GM12878 (cell line): ENCODE measurements at regions not wholly inside any gene's neighbourhood (a gene's known extent, or its start where the extent isn't known, plus 50 kb on each side); places are given as distances from the start of the nearest gene placed in this dataset.

Experiments
- ATAC-seq: fragments of 200-7000 bp; cut with Tn5 transposase; 3 replicates; pipeline ENCODE4 v1.9.1; 2020; ENCODE audit warnings: mild to moderate bottlenecking, moderate library complexity
- BruUV-seq: library from RNA; stranded (reverse); fragments of 400-500 nt; replicated peaks from 2 replicates; lab custom pipeline; 2021; lab: Mats Ljungman, UMichigan
- CTCF ChIA-PET: fragments of 300-600 bp; sonication (Branson Sonifier 250); formaldehyde crosslinking; extraction: SDS; loops from one replicate; lab custom pipeline; 2021; ENCODE audit warnings: inconsistent platforms; lab: Yijun Ruan, JAX
- POLR2A ChIA-PET: fragments of 350-600 bp; formaldehyde crosslinking; extraction: SDS; loops from one replicate; lab custom pipeline; 2021; ENCODE audit warnings: inconsistent platforms; lab: Charles Lee
- RAD21 ChIA-PET: fragments of 300-600 bp; sonication (Branson Sonifier 250); formaldehyde crosslinking; loops from one replicate; lab custom pipeline; 2023; ENCODE audit warnings: antibody characterized with exemption; ENCODE audit not compliant: unreplicated experiment; lab: Charles Lee
- SMC1A ChIA-PET: fragments of 300-600 bp; sonication (Branson Sonifier 250); formaldehyde crosslinking; loops from one replicate; lab custom pipeline; 2023; ENCODE audit not compliant: unreplicated experiment, uncharacterized antibody; lab: Charles Lee
- DNase-seq: peaks from one replicate; pipeline ENCODE4 v3.0.0-alpha.2; 2011; ENCODE audit warnings: low read depth, low spot score
- FAIRE-seq: peaks from 3 replicates; lab custom pipeline; 2011; peaks lifted over from hg19 to GRCh38; lab: Jason Lieb, UNC
- H2AFZ ChIP-seq: 2 replicates; pipeline ENCODE4 v1.6.0; 2011; ENCODE audit warnings: low read depth, low read length, control low read depth; ENCODE audit not compliant: control insufficient read depth
- H3K27ac ChIP-seq: 2 replicates; pipeline ENCODE4 v1.5.1; 2011; ENCODE audit warnings: control low read depth; ENCODE audit not compliant: control insufficient read depth, insufficient read depth
- H3K27me3 ChIP-seq, 2 experiments: replicated peaks in 1 of 2; 2 replicates each; pipeline versions ENCODE4 v1.6.0 to v1.6.1; 2011; ENCODE audit warnings: low read length in 1 of 2; ENCODE audit not compliant: control insufficient read depth in 2 of 2, insufficient read depth in 2 of 2
- H3K36me3 ChIP-seq, 2 experiments: 2 replicates each; pipeline ENCODE4 v1.5.1; 2011; ENCODE audit warnings: low read length in 1 of 2; ENCODE audit not compliant: control insufficient read depth in 2 of 2, insufficient read depth in 2 of 2
- H3K4me1 ChIP-seq: 2 replicates; pipeline ENCODE4 v1.6.1; 2011; ENCODE audit warnings: mild to moderate bottlenecking, low read length, moderate library complexity, mixed read lengths; ENCODE audit not compliant: control insufficient read depth, insufficient read depth
- H3K4me2 ChIP-seq: 2 replicates; pipeline ENCODE4 v1.6.0; 2011; ENCODE audit warnings: control low read depth; ENCODE audit not compliant: control insufficient read depth, insufficient read depth
- H3K4me3 ChIP-seq: fragments of 200-600 bp; sonication (generic); 2 replicates; pipeline ENCODE4 v1.5.1; 2016
- H3K79me2 ChIP-seq: 2 replicates; pipeline ENCODE4 v1.6.0; 2011; ENCODE audit warnings: low read length; ENCODE audit not compliant: control insufficient read depth, insufficient read depth
- H3K9ac ChIP-seq: 2 replicates; pipeline ENCODE4 v1.8.0; 2011; ENCODE audit warnings: low read length, control low read depth, mixed read lengths; ENCODE audit not compliant: control insufficient read depth, insufficient read depth
- H3K9me3 ChIP-seq: replicated peaks from 3 replicates; pipeline ENCODE4 v1.5.1; 2011; ENCODE audit warnings: mild to moderate bottlenecking, low read length; ENCODE audit not compliant: control insufficient read depth, insufficient read depth
- H4K20me1 ChIP-seq: 2 replicates; pipeline ENCODE4 v1.6.0; 2011; ENCODE audit not compliant: control insufficient read depth, insufficient read depth
- BHLHE40 ChIP-seq, 2 experiments: fragments of 450-650 bp in 1 of 2; IDR thresholded peaks; 2 replicates each; pipeline ENCODE4 v1.6.1; 2011 to 2017; ENCODE audit warnings: low read depth in 2 of 2, borderline replicate concordance in 1 of 2, improper control_type of control experiment in 1 of 2, low read length in 1 of 2, mild to moderate bottlenecking in 1 of 2
- CBX3 ChIP-seq: fragments of 200-600 bp; sonication (generic); IDR thresholded peaks from 2 replicates; pipeline ENCODE4 v1.6.1; 2016; ENCODE audit warnings: low read depth, borderline replicate concordance
- MYB ChIP-seq: fragments of 150-350 bp; IDR thresholded peaks from 2 replicates; pipeline ENCODE4 v1.6.1; 2014; ENCODE audit warnings: mild to moderate bottlenecking, low read depth, low read length, borderline replicate concordance
- RBBP5 ChIP-seq: fragments of 200-600 bp; sonication (generic); conservative IDR thresholded peaks from 2 replicates; pipeline ENCODE4 v1.6.1; 2016
- SMARCA5 ChIP-seq: fragments of 450-650 bp; IDR thresholded peaks from 2 replicates; pipeline ENCODE4 v1.6.1; 2017; ENCODE audit warnings: mild to moderate bottlenecking
- SMC3 ChIP-seq: IDR thresholded peaks from 2 replicates; pipeline ENCODE4 v1.6.1; 2011; ENCODE audit warnings: low read length, improper control_type of control experiment, borderline replicate concordance
- SP1 ChIP-seq: IDR thresholded peaks from one replicate; pipeline ENCODE4 v1.6.1; 2011; ENCODE audit warnings: low read depth, low read length
- SRF ChIP-seq, 2 experiments: IDR thresholded peaks; 2 replicates each; pipeline ENCODE4 v1.6.1; 2011; ENCODE audit warnings: low read depth in 2 of 2, low read length in 2 of 2, mild to moderate bottlenecking in 1 of 2, moderate library complexity in 1 of 2
- STAT1 ChIP-seq: fragments of 450-650 bp; conservative IDR thresholded peaks from 2 replicates; pipeline ENCODE4 v1.6.1; 2014; ENCODE audit warnings: antibody characterized with exemption, mild to moderate bottlenecking
- SUZ12 ChIP-seq: fragments of 200-600 bp; sonication (generic); IDR thresholded peaks from one replicate; pipeline ENCODE4 v1.6.1; 2018; ENCODE audit warnings: antibody characterized with exemption, mild to moderate bottlenecking; ENCODE audit not compliant: unreplicated experiment
- WGBS: methylation state at CpG from one replicate; pipeline ENCODE4 v1.1.6; 2016; ENCODE audit warnings: low lambda C conversion rate; ENCODE audit not compliant: insufficient replicate concordance, insufficient coverage; ENCODE audit errors: missing lambda C conversion rate; 5-methylcytosine and 5-hydroxymethylcytosine counted together
- in situ Hi-C: fragments of 300-500 bp; cut with MboI; formaldehyde crosslinking; loops from 9 replicates; pipeline ENCODE4 v1.14.3; 2018; ENCODE audit warnings: mixed read lengths
- intact Hi-C: fragments of 100-400 bp; cut with micrococcal nuclease; formaldehyde crosslinking; loops from one replicate; pipeline ENCODE4 v1.14.2; 2022; ENCODE audit not compliant: unreplicated experiment
- TF ChIP-seq, protein P1 (sequence below): fragments of 450-650 bp; IDR thresholded peaks from 2 replicates; pipeline ENCODE4 v1.6.1; 2017; ENCODE audit warnings: mild to moderate bottlenecking, low read depth, inconsistent platforms; ENCODE audit not compliant: poor library complexity, severe bottlenecking
- TF ChIP-seq, protein P2 (sequence below): fragments of 150-350 bp; IDR thresholded peaks from 2 replicates; pipeline ENCODE4 v1.6.1; 2016; ENCODE audit warnings: low read depth, low read length

DNA sequence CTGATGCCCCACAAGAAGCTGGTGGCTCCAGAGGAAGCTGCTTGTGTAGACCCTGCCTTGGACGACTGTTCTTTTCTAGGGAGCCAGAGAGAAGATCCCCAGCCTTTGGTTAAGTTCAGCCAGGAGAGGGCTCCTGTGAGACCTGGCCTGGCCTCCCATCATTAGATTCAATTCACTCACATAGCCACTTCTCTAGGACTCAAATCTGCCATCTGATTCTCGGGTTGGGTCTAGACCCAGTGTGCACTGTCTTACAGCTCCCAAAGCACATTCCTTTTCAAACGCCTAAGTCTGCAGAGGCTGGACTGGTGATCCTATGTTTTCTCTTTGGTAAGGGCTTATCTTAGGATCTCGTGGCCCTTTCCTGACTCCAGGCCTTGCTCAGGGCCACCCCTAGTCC, 81.7 kb upstream of the NPHP3 start:
- in situ Hi-C loops, result no loop called here

DNA sequence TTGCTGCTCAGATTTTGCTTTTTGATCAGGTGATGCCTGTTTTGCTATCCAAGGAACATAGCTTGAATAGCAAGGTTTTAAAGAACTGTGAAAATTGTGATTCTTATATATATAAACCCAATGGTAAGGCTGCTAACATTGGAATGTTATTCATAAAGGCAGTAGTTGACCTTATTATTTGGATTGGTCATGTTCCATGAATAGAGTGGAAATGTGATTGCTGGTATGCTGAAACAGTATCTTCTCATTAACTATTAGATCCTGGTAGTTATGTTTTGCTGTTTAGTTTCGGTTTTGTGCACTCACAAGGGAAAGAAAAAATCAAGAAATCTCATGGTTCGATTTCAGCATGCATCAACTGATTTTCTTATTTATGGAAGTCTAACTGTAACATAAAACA, 78.7 kb upstream of the NPHP3 start:
- H3K36me3 ChIP-seq, result no peaks in the 10 kb centered on the region
- no peak overlapping the region for H3K27ac ChIP-seq
- H2AFZ ChIP-seq, result no peak overlapping the region
- TF ChIP-seq STAT1 (no peak), SUZ12 (no peak), RBBP5 (no peak), MYB (no peak), SP1 (no peak), SMARCA5 (no peak), SRF (IDR thresholded peaks at IDR 0.05; ENCODE audit: low read depth in 2 of 2, low read length in 2 of 2) (no peak)
- TF ChIP-seq, protein P1, sequence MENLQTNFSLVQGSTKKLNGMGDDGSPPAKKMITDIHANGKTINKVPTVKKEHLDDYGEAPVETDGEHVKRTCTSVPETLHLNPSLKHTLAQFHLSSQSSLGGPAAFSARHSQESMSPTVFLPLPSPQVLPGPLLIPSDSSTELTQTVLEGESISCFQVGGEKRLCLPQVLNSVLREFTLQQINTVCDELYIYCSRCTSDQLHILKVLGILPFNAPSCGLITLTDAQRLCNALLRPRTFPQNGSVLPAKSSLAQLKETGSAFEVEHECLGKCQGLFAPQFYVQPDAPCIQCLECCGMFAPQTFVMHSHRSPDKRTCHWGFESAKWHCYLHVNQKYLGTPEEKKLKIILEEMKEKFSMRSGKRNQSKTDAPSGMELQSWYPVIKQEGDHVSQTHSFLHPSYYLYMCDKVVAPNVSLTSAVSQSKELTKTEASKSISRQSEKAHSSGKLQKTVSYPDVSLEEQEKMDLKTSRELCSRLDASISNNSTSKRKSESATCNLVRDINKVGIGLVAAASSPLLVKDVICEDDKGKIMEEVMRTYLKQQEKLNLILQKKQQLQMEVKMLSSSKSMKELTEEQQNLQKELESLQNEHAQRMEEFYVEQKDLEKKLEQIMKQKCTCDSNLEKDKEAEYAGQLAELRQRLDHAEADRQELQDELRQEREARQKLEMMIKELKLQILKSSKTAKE, result no peak
- TF ChIP-seq, protein P2, sequence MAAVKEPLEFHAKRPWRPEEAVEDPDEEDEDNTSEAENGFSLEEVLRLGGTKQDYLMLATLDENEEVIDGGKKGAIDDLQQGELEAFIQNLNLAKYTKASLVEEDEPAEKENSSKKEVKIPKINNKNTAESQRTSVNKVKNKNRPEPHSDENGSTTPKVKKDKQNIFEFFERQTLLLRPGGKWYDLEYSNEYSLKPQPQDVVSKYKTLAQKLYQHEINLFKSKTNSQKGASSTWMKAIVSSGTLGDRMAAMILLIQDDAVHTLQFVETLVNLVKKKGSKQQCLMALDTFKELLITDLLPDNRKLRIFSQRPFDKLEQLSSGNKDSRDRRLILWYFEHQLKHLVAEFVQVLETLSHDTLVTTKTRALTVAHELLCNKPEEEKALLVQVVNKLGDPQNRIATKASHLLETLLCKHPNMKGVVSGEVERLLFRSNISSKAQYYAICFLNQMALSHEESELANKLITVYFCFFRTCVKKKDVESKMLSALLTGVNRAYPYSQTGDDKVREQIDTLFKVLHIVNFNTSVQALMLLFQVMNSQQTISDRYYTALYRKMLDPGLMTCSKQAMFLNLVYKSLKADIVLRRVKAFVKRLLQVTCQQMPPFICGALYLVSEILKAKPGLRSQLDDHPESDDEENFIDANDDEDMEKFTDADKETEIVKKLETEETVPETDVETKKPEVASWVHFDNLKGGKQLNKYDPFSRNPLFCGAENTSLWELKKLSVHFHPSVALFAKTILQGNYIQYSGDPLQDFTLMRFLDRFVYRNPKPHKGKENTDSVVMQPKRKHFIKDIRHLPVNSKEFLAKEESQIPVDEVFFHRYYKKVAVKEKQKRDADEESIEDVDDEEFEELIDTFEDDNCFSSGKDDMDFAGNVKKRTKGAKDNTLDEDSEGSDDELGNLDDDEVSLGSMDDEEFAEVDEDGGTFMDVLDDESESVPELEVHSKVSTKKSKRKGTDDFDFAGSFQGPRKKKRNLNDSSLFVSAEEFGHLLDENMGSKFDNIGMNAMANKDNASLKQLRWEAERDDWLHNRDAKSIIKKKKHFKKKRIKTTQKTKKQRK, result no peak
- TF ChIP-seq, all 136 proteins: peak for 0
- ChIA-PET RAD21 (no interaction called here), CTCF (interaction anchor here (1.0 kb wide), 1 partner anchor 10 kb away, joined by 3 read pairs; no protein-coding TSS in a partner anchor), SMC1A (no interaction called here), POLR2A (no interaction called here)
- H3K9me3 ChIP-seq, result no peaks in the 10 kb centered on the region
- intact Hi-C loops (loop anchor here (5.0 kb wide), 1 partner anchor 581 kb away; no protein-coding TSS in a partner anchor), in situ Hi-C loops (no loop called here)
- FAIRE-seq, result no peak
- H3K4me1 ChIP-seq, result no peaks in the 10 kb centered on the region
- no peaks in the 10 kb centered on the region for H3K79me2 ChIP-seq
- no TSS peak for BruUV-seq
- no peak for ATAC-seq
- no peak for DNase-seq
- no peak overlapping the region for H3K4me3 ChIP-seq
- H4K20me1 ChIP-seq, result no peaks in the 10 kb centered on the region
- no peaks in the 10 kb centered on the region for H3K27me3 ChIP-seq
- H3K4me2 ChIP-seq, result no peak overlapping the region
- WGBS, result 18% methylated on average over 2 of the region's 2 CpGs
- H3K9ac ChIP-seq, result no peak overlapping the region

More for the DNA sequence above, 81.7 kb upstream of the NPHP3 start:
- H3K27ac ChIP-seq, result no peak overlapping the region
- DNase-seq, result no peak
- no peaks in the 10 kb centered on the region for H3K36me3 ChIP-seq
- H3K4me1 ChIP-seq, result no peaks in the 10 kb centered on the region
- CTCF ChIA-PET, result no interaction called here
- H3K9me3 ChIP-seq, result no peaks in the 10 kb centered on the region
- no peak overlapping the region for H3K4me2 ChIP-seq
- SMC1A ChIA-PET, result no interaction called here
- intact Hi-C loops, result loop anchor here (5.0 kb wide), 1 partner anchor 578 kb away; no protein-coding TSS in a partner anchor
- no peak for ATAC-seq
- BruUV-seq, result no TSS peak
- H3K4me3 ChIP-seq, result no peak overlapping the region
- 2% methylated on average over 4 of the region's 4 CpGs for WGBS
- POLR2A ChIA-PET, result no interaction called here
- H3K9ac ChIP-seq, result no peak overlapping the region
- RAD21 ChIA-PET, result no interaction called here
- H3K79me2 ChIP-seq, result no peaks in the 10 kb centered on the region
- TF ChIP-seq BHLHE40 (IDR thresholded peaks at IDR 0.05; ENCODE audit: borderline replicate concordance in 1 of 2, low read depth in 2 of 2, low read length in 1 of 2), result no peak
- no peak for TF ChIP-seq CBX3
- TF ChIP-seq SMC3, result 0 out of 2 replicates have a peak, but pooled peaks have one; percentile 9
- no peaks in the 10 kb centered on the region for H3K27me3 ChIP-seq
- H2AFZ ChIP-seq, result no peak overlapping the region
- no peak for FAIRE-seq
- H4K20me1 ChIP-seq, result no peaks in the 10 kb centered on the region
